Ovary (tissue), 7 donors: ENCODE measurements at regions not wholly inside any gene's neighbourhood (a gene's known extent, or its start where the extent isn't known, plus 50 kb on each side); places are given as distances from the start of the nearest gene placed in this dataset.

Experiments used
- DNase-seq, 5 donors: peaks; one replicate each; pipeline ENCODE4 v3.0.0-alpha.2; 2019 to 2020
- H3K27ac ChIP-seq, 2 donors: fragments of 200-600 bp; one replicate each; pipeline versions ENCODE4 v1.5.1 to v1.8.0; 2019 to 2022
- H3K27me3 ChIP-seq: fragments of 200-600 bp; one replicate; pipeline ENCODE4 v1.8.0; 2022
- H3K36me3 ChIP-seq: fragments of 200-600 bp; sonication (generic); one replicate; pipeline ENCODE4 v1.5.1; 2019
- H3K4me1 ChIP-seq: one replicate; pipeline ENCODE4 v1.8.1; 2013; ENCODE audit warnings: mild to moderate bottlenecking, moderate library complexity; ENCODE audit not compliant: insufficient read depth
- H3K4me3 ChIP-seq: fragments of 200-600 bp; sonication (generic); one replicate; pipeline ENCODE4 v1.5.1; 2017
- H3K9me3 ChIP-seq, 2 donors: fragments of 200-600 bp in 1 of 2; sonication (generic) in 1 of 2; one replicate each; pipeline versions ENCODE4 v1.5.1 to v1.8.1; 2013 to 2019; ENCODE audit warnings: mild to moderate bottlenecking in 1 of 2, moderate library complexity in 1 of 2
- CTCF ChIP-seq, 3 donors: fragments of 450-650 bp in 2 of 3; fragments of 200-600 bp in 1 of 3; IDR thresholded peaks; one replicate each; pipeline versions ENCODE4 v1.5.1 to v1.8.0; 2016 to 2022; ENCODE audit warnings: antibody characterized with exemption in 3 of 3, mild to moderate bottlenecking in 1 of 3
- EP300 ChIP-seq: sonication (generic); formaldehyde crosslinking; IDR thresholded peaks from one replicate; pipeline ENCODE4 v1.6.1; 2017; ENCODE audit warnings: antibody characterized with exemption
- POLR2A ChIP-seq: fragments of 450-650 bp; IDR thresholded peaks from one replicate; pipeline ENCODE4 v1.6.1; 2017; ENCODE audit warnings: antibody characterized with exemption, mild to moderate bottlenecking, moderate library complexity
- WGBS, 3 donors: extraction: QIAGEN DNeasy Blood & Tissue Kit in 1 of 3; methylation state at CpG; one replicate each; pipeline versions ENCODE4 v1.1.5 to v1.1.7; 2013 to 2017; 5-methylcytosine and 5-hydroxymethylcytosine counted together
- intact Hi-C, 4 donors: fragments of 100-400 bp; cut with DNase I; formaldehyde crosslinking; loops; one replicate each; pipeline versions ENCODE4 v1.11.0 to v1.15.1; 2022 to 2023
- donor health status: DM: no; HTN: no; CAD: no; lungs with moderate emphysema.
- donor health status: DM: no; HTN: no; CAD: no.
- donor health status: Bipolar disorder and iron deficiency.
- donor health status: DM: no; HTN: no; CAD: no.
- donor health status: DM: yes; HTN: yes; CAD: no.

DNA sequence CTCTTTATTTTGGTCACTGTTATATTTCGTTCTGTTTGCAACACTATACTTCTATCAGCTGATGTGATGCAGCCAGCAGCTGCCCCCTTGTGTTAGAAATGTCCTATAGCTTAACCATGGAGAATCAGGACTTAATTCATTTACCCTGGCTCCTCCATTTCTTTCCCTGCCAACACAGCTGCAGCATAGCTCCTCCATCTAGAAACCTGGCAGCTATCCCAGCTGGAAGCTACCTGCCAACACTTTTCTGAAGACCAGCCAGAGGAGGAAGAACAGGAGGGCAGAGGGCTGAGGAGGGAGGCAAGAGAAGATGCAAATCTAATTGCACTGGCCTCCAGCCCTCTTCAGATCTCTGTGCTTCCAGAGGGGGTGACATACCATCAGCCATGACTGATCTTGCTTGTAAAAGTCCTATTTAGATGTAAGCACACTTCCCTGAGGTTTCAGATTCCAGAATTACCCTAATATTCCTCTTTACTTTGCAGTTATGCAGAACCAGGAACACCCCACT is 156.8 kb upstream of the TMEM260 start:
- Histone ChIP-seq H3K9me3 (no peaks in the 10 kb centered on the region), H3K36me3 (no peaks in the 10 kb centered on the region), H3K27me3 (no peaks in the 10 kb centered on the region), H3K4me1 (no peaks in the 10 kb centered on the region), H3K27ac (no peak overlapping the region), H3K4me3 (no peak overlapping the region)
- intact Hi-C loops: loop anchor here in 1 of 4 donors (10.0 kb wide), 1 partner anchor 718 kb away; no protein-coding TSS in a partner anchor
- DNase-seq: peak; percentile 55 to 64 (median 57)
- 0 to 3% (median 0%) methylated on average over 1 of the region's 1 CpG for WGBS, 3 donors
- TF ChIP-seq POLR2A: no peak
- TF ChIP-seq EP300: no peak
- peak; percentile 53 to 76 (median 71) for TF ChIP-seq CTCF (IDR thresholded peaks at IDR 0.05)

- DNase-seq: no peak
- Histone ChIP-seq H3K4me3 (no peak overlapping the region), H3K27ac (no peak overlapping the region), H3K9me3 (no peaks in the 10 kb centered on the region), H3K4me1 (no peaks in the 10 kb centered on the region), H3K36me3 (no peaks in the 10 kb centered on the region), H3K27me3 (no peaks in the 10 kb centered on the region)
- no peak for TF ChIP-seq EP300
- no peak for TF ChIP-seq CTCF (IDR thresholded peaks at IDR 0.05)
- no peak for TF ChIP-seq POLR2A
- intact Hi-C loops: loop anchor here in 1 of 4 donors (10.0 kb wide), 1 partner anchor 719 kb away; no protein-coding TSS in a partner anchor
- 26 to 31% (median 29%) methylated on average over 2 of the region's 2 CpGs for WGBS, 3 donors
Measured at GRCh38 chr14:56423544-56423943, 156.1 kb upstream of the TMEM260 start.

DNA sequence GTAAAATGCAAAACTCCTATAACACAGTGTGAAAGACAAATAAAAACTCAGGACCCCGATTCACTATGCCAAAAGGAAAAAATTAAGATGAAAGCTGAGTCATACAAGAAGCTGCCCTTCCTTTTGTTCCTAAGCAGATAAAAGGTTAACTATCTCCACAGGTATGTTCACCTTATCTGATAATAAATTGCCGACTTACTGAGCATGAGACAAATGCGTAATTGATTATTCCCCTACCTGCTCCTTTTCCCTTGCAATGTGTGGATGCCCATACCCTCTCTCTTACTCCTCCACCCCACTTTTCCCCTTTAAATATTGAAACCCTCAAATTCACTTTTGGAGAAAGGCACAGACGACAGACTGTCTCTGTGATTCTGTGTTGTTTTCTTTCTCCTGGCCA is 148.6 kb upstream of the TMEM260 start:
- WGBS, 3 donors: 73 to 77% (median 75%) methylated on average over 4 of the region's 4 CpGs

DNA sequence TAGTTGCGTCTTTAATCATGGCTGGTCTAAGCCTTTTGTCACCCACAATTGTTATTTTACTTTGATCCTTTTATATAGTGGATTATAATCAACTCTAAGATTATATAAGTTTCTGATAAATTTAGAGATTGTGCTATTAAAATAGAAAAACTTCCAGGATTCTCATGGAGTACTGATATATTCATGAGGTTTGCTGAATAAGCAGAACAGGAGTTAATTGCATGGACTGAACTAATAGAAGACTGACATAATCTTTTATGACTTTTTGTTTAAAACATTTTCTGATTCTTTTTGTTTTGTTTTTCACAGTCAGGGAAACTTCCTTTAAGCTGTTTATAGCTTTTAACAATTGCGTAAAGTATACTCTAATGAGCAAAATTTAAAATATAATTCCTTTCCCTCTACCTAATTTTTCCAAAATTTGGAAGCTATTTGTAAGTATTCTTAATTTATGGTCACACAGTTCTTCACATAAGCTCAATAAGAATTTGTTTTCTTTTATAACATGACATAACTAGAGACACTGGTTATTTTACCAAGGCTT is 129.9 kb upstream of the TMEM260 start:
- WGBS, 3 donors: 71 to 95% (median 94%) methylated on average over 2 of the region's 2 CpGs

More for the DNA sequence above, 148.6 kb upstream of the TMEM260 start:
- no peak for TF ChIP-seq POLR2A
- no peak for TF ChIP-seq CTCF (IDR thresholded peaks at IDR 0.05)
- no peak for TF ChIP-seq EP300
- Histone ChIP-seq H3K36me3 (no peaks in the 10 kb centered on the region), H3K27me3 (no peaks in the 10 kb centered on the region), H3K9me3 (no peaks in the 10 kb centered on the region), H3K4me3 (no peak overlapping the region), H3K4me1 (no peaks in the 10 kb centered on the region), H3K27ac (no peak overlapping the region)
- DNase-seq: no peak
- intact Hi-C loops: no loop called here

More for the DNA sequence above, 129.9 kb upstream of the TMEM260 start:
- Histone ChIP-seq H3K4me3 (no peak overlapping the region), H3K27ac (no peak overlapping the region), H3K27me3 (no peaks in the 10 kb centered on the region), H3K4me1 (no peaks in the 10 kb centered on the region), H3K9me3 (no peaks in the 10 kb centered on the region), H3K36me3 (no peaks in the 10 kb centered on the region)
- TF ChIP-seq CTCF (IDR thresholded peaks at IDR 0.05) (no peak), EP300 (no peak), POLR2A (no peak)
- intact Hi-C loops: no loop called here
- DNase-seq: no peak
